ENCODE measurements at regions not wholly inside any gene's neighbourhood (a gene's known extent, or its start where the extent isn't known, plus 50 kb on each side); places are given as distances from the start of the nearest gene placed in this dataset.

- no peak for DNase-seq (ENCODE audit: low read depth in 2 of 2)
Measured at GRCh38 chr6:97572943-97573342, 289.9 kb upstream of the MMS22L start.

GRCh38 chr6:97586344-97586743 is 303.3 kb upstream of the MMS22L start:
- no peak for DNase-seq (ENCODE audit: low read depth in 2 of 2)

GRCh38 chr6:97591955-97592354 is 308.9 kb upstream of the MMS22L start:
- no peak for DNase-seq (ENCODE audit: low read depth in 2 of 2)

- no peak for DNase-seq (ENCODE audit: low read depth in 2 of 2)
Measured at GRCh38 chr6:97594844-97595243, 311.8 kb upstream of the MMS22L start.

- no peak for DNase-seq (ENCODE audit: low read depth in 2 of 2)
Measured at GRCh38 chr6:97621111-97621510, 338.1 kb upstream of the MMS22L start.

GRCh38 chr6:97626671-97627441 is 343.8 kb upstream of the MMS22L start:
- no peak for DNase-seq (ENCODE audit: low read depth in 2 of 2)

GRCh38 chr6:97629180-97629579 is 346.2 kb upstream of the MMS22L start:
- DNase-seq (ENCODE audit: low read depth in 2 of 2), result no peak

- no peak for DNase-seq (ENCODE audit: low read depth in 2 of 2)
Measured at GRCh38 chr6:97630604-97631003, 347.6 kb upstream of the MMS22L start.

- DNase-seq (ENCODE audit: low read depth in 2 of 2), result no peak
Measured at GRCh38 chr6:97632341-97632740, 349.3 kb upstream of the MMS22L start.

- DNase-seq (ENCODE audit: low read depth in 2 of 2), result no peak
Measured at GRCh38 chr6:97639702-97640101, 356.7 kb upstream of the MMS22L start.

GRCh38 chr6:97644353-97644752 is 361.3 kb upstream of the MMS22L start:
- DNase-seq (ENCODE audit: low read depth in 2 of 2), result no peak

GRCh38 chr6:97645757-97646156 is 362.7 kb upstream of the MMS22L start:
- no peak for DNase-seq (ENCODE audit: low read depth in 2 of 2)

- no peak for DNase-seq (ENCODE audit: low read depth in 2 of 2)
Measured at GRCh38 chr6:97653076-97653475, 370.1 kb upstream of the MMS22L start.

- DNase-seq (ENCODE audit: low read depth in 2 of 2), result no peak
Measured at GRCh38 chr6:97653517-97653916, 370.5 kb upstream of the MMS22L start.

GRCh38 chr6:97654674-97655073 is 371.7 kb upstream of the MMS22L start:
- no peak for DNase-seq (ENCODE audit: low read depth in 2 of 2)

- DNase-seq (ENCODE audit: low read depth in 2 of 2), result no peak
Measured at GRCh38 chr6:97656236-97656635, 373.2 kb upstream of the MMS22L start.

GRCh38 chr6:97656706-97657350 is 373.8 kb upstream of the MMS22L start:
- no peak for DNase-seq (ENCODE audit: low read depth in 2 of 2)

- DNase-seq (ENCODE audit: low read depth in 2 of 2), result no peak
Measured at GRCh38 chr6:97658090-97658489, 375.1 kb upstream of the MMS22L start.

GRCh38 chr6:97663252-97663651 is 380.2 kb upstream of the MMS22L start:
- no peak for DNase-seq (ENCODE audit: low read depth in 2 of 2)

- DNase-seq (ENCODE audit: low read depth in 2 of 2), result no peak
Measured at GRCh38 chr6:97665446-97665845, 382.4 kb upstream of the MMS22L start.

- no peak for DNase-seq (ENCODE audit: low read depth in 2 of 2)
Measured at GRCh38 chr6:97666889-97667288, 383.9 kb upstream of the MMS22L start.

- DNase-seq (ENCODE audit: low read depth in 2 of 2), result no peak
Measured at GRCh38 chr6:97668716-97669115, 385.7 kb upstream of the MMS22L start.
